ENCODE measurements at regions not wholly inside any gene's neighbourhood (a gene's known extent, or its start where the extent isn't known, plus 50 kb on each side); places are given as distances from the start of the nearest gene placed in this dataset.
"Not testable (repeated sequence)": the region's sequence is repeated elsewhere in the genome, so short reads cannot be mapped to it uniquely, and the experiment has no call there.

GRCh38 chr15:89030311-89030710, 57.9 kb upstream of the ABHD2 start:
- no peak for DNase-seq

- DNase-seq: not testable (repeated sequence)
These were observed 56.5 kb upstream of the ABHD2 start for GRCh38 chr15:89031637-89032285.

GRCh38 chr15:89034305-89034704, 54.0 kb upstream of the ABHD2 start:
- no peak for DNase-seq

GRCh38 chr15:89035150-89035549, 53.1 kb upstream of the ABHD2 start:
- no peak for DNase-seq

- no peak for DNase-seq
These were observed 52.6 kb upstream of the ABHD2 start for GRCh38 chr15:89035658-89036057.

- DNase-seq: no peak
These were observed 50.1 kb upstream of the ABHD2 start for GRCh38 chr15:89038146-89038545.
